HG03064 (cell line): ENCODE measurements at regions not wholly inside any gene's neighbourhood (a gene's known extent, or its start where the extent isn't known, plus 50 kb on each side); places are given as distances from the start of the nearest gene placed in this dataset.

Source experiments
- ATAC-seq: cut with Tn5 transposase; IDR thresholded peaks from one replicate; pipeline ENCODE4 v1.9.1; 2021; ENCODE audit warnings: low read depth; ENCODE audit not compliant: unreplicated experiment

- ATAC-seq, result no peak
These were observed 734.4 kb downstream of the CBLN2 start for GRCh38 chr18:71809711-71810110.

- no peak for ATAC-seq
These were observed 735.5 kb downstream of the CBLN2 start for GRCh38 chr18:71808616-71809015.

- ATAC-seq, result no peak
These were observed 736.6 kb downstream of the CBLN2 start for GRCh38 chr18:71807586-71807985.

GRCh38 chr18:71798986-71799673 lies 745.0 kb downstream of the CBLN2 start:
- ATAC-seq, result no peak

- ATAC-seq, result no peak
These were observed 746.6 kb downstream of the CBLN2 start for GRCh38 chr18:71797554-71797953.

- ATAC-seq, result no peak
These were observed 759.4 kb downstream of the CBLN2 start for GRCh38 chr18:71784777-71785176.

GRCh38 chr18:71760541-71760940 lies 783.6 kb downstream of the CBLN2 start:
- no peak for ATAC-seq

GRCh38 chr18:71754246-71754645 lies 789.9 kb downstream of the CBLN2 start:
- ATAC-seq, result no peak

GRCh38 chr18:71743634-71744033 lies 800.5 kb downstream of the CBLN2 start:
- ATAC-seq, result no peak

GRCh38 chr18:71729611-71730010 lies 814.5 kb downstream of the CBLN2 start:
- ATAC-seq, result no peak

- no peak for ATAC-seq
These were observed 816.2 kb downstream of the CBLN2 start for GRCh38 chr18:71727909-71728308.

- no peak for ATAC-seq
These were observed 818.9 kb downstream of the CBLN2 start for GRCh38 chr18:71725256-71725655.

- ATAC-seq, result no peak
These were observed 836.1 kb downstream of the CBLN2 start for GRCh38 chr18:71707985-71708500.

- peak; percentile 72 for ATAC-seq
These were observed 836.7 kb downstream of the CBLN2 start for GRCh38 chr18:71707400-71707799.

GRCh38 chr18:71689416-71690160 lies 854.6 kb downstream of the CBLN2 start:
- no peak for ATAC-seq

GRCh38 chr18:71682591-71682990 lies 861.6 kb downstream of the CBLN2 start:
- ATAC-seq, result no peak

- no peak for ATAC-seq
These were observed 866.0 kb downstream of the CBLN2 start for GRCh38 chr18:71678144-71678543.

- no peak for ATAC-seq
These were observed 870.2 kb downstream of the CBLN2 start for GRCh38 chr18:71673954-71674353.

- ATAC-seq, result no peak
These were observed 870.6 kb downstream of the CBLN2 start for GRCh38 chr18:71673498-71673897.

GRCh38 chr18:71666481-71666880 lies 877.7 kb downstream of the CBLN2 start:
- ATAC-seq, result no peak

- no peak for ATAC-seq
These were observed 879.0 kb downstream of the CBLN2 start for GRCh38 chr18:71665131-71665530.

GRCh38 chr18:71643822-71644221 lies 900.3 kb downstream of the CBLN2 start:
- no peak for ATAC-seq
